GM21447 (cell line): ENCODE measurements at regions not wholly inside any gene's neighbourhood (a gene's known extent, or its start where the extent isn't known, plus 50 kb on each side); places are given as distances from the start of the nearest gene placed in this dataset.

Experiments used
- ATAC-seq: cut with Tn5 transposase; IDR thresholded peaks from one replicate; pipeline ENCODE4 v1.9.1; 2021; ENCODE audit not compliant: unreplicated experiment

GRCh38 chr21:36628106-36628505, 70.8 kb upstream of the SIM2 start:
- no peak for ATAC-seq

GRCh38 chr21:36628761-36629460, 70.0 kb upstream of the SIM2 start:
- no peak for ATAC-seq

- no peak for ATAC-seq
Measured at GRCh38 chr21:36630485-36631206, 68.3 kb upstream of the SIM2 start.

- no peak for ATAC-seq
Measured at GRCh38 chr21:36636016-36636415, 62.9 kb upstream of the SIM2 start.

GRCh38 chr21:36636439-36636838, 62.5 kb upstream of the SIM2 start:
- ATAC-seq, result no peak

- ATAC-seq, result no peak
Measured at GRCh38 chr21:36639769-36640168, 59.1 kb upstream of the SIM2 start.

- no peak for ATAC-seq
Measured at GRCh38 chr21:36640174-36640720, 58.7 kb upstream of the SIM2 start.

GRCh38 chr21:36640721-36641244, 58.1 kb upstream of the SIM2 start:
- ATAC-seq, result no peak

- ATAC-seq, result no peak
Measured at GRCh38 chr21:36641346-36641745, 57.6 kb upstream of the SIM2 start.

- ATAC-seq, result no peak
Measured at GRCh38 chr21:36641886-36642285, 57.0 kb upstream of the SIM2 start.

- ATAC-seq, result no peak
Measured at GRCh38 chr21:36642777-36643176, 56.1 kb upstream of the SIM2 start.

- no peak for ATAC-seq
Measured at GRCh38 chr21:36643374-36644250, 55.3 kb upstream of the SIM2 start.

GRCh38 chr21:36646011-36646410, 52.9 kb upstream of the SIM2 start:
- ATAC-seq, result no peak

GRCh38 chr21:36646645-36647044, 52.3 kb upstream of the SIM2 start:
- ATAC-seq, result no peak

GRCh38 chr21:36647279-36648093, 51.4 kb upstream of the SIM2 start:
- no peak for ATAC-seq
